ENCODE measurements at regions not wholly inside any gene's neighbourhood (a gene's known extent, or its start where the extent isn't known, plus 50 kb on each side); places are given as distances from the start of the nearest gene placed in this dataset.

DNA sequence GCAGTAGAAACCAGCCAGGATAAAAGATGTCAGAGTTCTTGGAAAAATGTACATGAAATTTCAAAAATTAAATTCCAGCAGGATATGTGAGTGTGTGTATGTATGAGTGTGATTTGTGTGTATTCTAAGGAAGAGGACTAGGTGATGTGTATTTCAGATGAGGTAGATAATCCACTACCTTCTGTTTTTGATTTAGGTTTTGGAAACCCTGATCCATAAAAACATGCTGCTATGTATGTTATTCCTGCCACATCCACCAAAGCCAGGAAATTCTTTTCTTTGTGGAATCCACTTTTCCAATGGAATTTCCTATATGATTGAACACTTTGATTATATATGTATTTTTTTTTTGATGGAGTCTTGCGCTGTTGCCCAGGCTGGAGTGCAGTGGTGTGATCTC is 276.9 kb downstream of the UQCRFS1 start:
- no peak for DNase-seq (ENCODE audit: low read depth in 2 of 2)

- DNase-seq (ENCODE audit: low read depth in 2 of 2) = no peak
Measured at GRCh38 chr19:28934631-28935030, 278.3 kb downstream of the UQCRFS1 start.

DNA sequence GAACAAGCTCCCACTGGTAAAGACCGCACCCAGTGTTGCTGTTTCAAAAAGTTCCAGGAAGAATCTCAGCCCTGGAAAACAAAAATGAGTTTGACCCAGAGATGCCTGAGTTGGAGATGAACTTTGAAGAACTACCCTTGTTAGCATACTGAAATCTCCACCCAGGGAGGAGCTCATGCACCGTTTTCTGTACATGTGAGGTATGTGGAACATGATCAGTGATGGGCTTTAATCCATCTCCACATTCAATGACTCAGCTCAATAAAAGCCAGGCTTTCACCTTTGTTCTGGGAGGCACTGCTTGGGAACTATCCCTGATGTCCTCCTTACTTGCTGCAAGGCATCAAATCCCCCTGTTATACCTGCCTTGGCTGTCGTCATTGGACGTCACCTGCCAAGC is 279.9 kb downstream of the UQCRFS1 start:
- no peak for DNase-seq (ENCODE audit: low read depth in 2 of 2)

GRCh38 chr19:28932446-28932845 is 280.5 kb downstream of the UQCRFS1 start:
- no peak for DNase-seq (ENCODE audit: low read depth in 2 of 2)

DNA sequence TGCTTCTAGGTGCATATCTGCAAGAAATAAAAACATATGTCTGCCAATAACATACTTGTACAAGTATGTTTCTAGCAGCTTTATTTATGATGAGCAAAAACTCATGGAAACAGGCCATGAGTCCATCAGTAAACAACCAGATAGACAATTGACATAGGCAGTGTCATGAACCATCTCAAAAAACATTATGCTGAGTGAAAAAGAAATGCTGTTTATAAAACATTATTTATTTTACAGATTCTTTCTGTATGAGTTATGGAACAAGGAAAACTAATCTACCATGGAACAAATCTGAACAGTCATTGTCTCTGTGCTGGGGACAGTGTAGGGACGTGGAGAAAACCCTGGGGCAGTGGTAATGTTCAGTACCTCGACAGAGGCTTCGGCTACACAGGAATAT is 283.9 kb downstream of the UQCRFS1 start:
- no peak for DNase-seq (ENCODE audit: low read depth in 2 of 2)

DNA sequence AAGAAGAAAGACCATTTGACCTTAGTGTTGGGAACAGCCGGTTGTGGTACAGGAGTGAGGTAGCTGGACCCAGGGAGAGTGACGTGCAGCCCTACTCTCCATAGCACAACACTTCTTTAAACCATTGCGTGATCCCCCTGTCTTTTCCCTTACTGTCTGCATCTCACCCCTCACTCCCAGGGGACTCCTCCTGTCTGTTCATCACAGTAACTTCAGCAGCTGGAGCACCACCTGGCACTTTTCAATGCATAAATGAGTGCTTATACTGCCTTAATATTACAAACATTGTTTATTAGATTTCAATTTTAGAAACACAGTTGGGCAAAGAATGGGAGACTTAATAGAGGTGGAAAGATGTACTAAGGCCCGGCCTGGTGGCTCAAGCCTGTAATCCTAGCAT is 285.5 kb downstream of the UQCRFS1 start:
- no peak for DNase-seq (ENCODE audit: low read depth in 2 of 2)

- DNase-seq (ENCODE audit: low read depth in 2 of 2) = no peak
Measured at GRCh38 chr19:28920269-28921066, 292.5 kb downstream of the UQCRFS1 start.

- no peak for DNase-seq (ENCODE audit: low read depth in 2 of 2)
Measured at GRCh38 chr19:28917621-28918020, 295.3 kb downstream of the UQCRFS1 start.

DNA sequence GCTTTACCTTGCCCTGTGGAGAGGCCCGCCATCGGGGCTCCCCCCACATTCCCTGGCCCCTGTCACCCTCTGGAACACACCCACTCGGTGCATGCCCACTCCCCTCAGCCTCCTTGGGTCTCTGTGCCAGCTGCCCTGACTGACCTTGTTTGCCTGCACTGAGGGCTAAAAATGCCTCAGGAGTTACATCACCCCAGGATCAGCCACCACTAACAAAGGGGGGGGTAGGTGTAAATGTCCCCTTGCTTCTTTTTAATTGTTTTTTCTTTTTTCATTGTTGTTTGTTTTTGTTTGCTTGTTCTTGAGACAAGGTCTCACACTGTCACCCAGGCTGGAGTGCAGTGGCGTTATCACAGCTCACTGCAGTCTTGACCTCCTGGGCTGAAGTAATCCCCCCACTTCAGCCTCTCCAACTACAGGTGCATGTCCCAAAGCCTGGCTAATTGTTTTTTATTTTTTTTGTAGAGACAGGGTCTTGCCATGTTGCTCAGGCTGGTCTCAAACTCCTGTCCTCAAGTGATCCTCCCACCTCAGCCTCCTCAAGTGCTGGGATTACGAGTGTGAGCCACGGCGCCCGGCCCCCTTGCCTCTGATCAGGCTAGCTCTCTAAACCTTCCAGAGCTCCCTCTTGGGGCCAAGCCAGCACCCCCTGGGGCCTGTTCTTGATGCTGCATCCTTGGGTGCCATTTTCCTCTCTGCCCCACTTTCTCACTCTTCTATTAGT is 297.1 kb downstream of the UQCRFS1 start:
- DNase-seq (ENCODE audit: low read depth in 2 of 2) = no peak

GRCh38 chr19:28915202-28915601 is 297.7 kb downstream of the UQCRFS1 start:
- no peak for DNase-seq (ENCODE audit: low read depth in 2 of 2)

- no peak for DNase-seq (ENCODE audit: low read depth in 2 of 2)
Measured at GRCh38 chr19:28914173-28914572, 298.8 kb downstream of the UQCRFS1 start.

DNA sequence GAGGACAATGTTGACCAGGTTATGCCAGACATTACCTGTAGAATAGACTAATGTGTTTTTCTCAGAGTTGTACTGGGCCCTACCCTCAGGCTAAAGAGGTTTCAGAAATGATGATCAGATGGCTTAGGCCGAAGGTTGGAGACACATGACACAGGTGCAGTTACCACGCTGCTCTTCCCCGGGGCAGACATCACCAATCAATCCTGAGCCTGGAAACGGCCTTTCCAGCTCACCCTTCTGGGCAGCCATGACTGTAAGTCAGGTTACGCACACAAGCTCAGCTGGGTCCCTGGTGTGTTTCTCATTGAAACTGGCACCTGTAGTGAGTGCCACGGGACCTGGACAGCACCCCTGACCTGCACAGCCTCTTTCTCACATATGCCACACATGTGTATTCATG is 299.3 kb downstream of the UQCRFS1 start:
- no peak for DNase-seq (ENCODE audit: low read depth in 2 of 2)

DNA sequence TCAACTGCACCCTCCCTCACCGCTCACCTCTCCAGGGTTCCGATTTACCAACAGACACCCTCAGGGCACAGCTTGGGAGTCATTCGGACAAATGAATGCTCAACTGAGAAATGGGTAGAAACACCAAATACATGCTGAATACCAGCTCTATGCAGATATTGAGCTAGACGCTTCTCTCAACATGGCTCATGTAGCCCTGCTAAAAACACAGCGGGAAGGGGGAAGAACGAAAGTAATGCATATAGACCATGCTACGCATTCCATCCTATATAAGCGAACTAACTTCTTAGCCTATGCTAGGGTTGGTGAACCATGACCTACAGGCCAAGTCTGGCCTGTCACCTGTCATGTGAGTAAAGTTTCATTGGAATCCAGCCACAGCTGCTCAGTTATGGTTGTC is 304.0 kb downstream of the UQCRFS1 start:
- DNase-seq (ENCODE audit: low read depth in 2 of 2) = no peak

DNA sequence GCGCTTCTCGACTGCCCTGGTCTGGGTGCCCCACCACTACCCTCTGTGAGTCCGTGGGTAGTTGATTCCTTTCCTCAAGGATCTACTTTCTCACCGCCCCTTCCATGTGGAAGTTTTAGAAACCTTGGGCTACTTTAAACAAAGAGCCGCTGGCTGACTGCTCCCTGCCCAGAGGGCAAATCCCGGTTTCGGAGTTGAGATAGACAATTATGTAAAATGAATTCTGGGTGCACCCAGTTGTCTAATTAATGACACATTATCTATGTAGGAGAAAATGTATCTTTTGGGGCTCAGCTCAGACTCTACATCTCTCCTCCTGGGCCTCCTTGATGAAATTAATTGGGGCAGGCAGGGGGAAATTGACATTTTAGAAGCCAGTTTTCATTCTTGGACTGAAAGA is 305.4 kb downstream of the UQCRFS1 start:
- no peak for DNase-seq (ENCODE audit: low read depth in 2 of 2)

DNA sequence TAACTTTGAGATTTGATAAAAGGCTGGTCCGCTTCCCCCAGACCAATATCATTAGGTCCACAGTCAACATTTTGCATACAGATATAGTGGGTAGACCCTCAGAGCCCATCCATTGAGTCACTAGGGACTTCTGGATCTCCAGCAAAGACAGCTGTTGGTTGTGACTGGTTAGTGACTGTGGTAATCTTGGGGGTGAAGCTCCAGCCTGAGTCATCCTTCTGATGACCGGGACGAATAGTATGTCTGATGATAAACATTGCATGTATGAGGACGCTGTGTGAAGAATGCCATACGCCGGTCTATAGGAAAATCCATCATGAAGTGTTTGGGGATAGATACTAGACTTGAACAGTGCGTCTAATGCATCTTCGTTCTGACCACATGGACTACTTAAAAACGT is 307.0 kb downstream of the UQCRFS1 start:
- no peak for DNase-seq (ENCODE audit: low read depth in 2 of 2)

GRCh38 chr19:28899703-28900102 is 313.2 kb downstream of the UQCRFS1 start:
- no peak for DNase-seq (ENCODE audit: low read depth in 2 of 2)

DNA sequence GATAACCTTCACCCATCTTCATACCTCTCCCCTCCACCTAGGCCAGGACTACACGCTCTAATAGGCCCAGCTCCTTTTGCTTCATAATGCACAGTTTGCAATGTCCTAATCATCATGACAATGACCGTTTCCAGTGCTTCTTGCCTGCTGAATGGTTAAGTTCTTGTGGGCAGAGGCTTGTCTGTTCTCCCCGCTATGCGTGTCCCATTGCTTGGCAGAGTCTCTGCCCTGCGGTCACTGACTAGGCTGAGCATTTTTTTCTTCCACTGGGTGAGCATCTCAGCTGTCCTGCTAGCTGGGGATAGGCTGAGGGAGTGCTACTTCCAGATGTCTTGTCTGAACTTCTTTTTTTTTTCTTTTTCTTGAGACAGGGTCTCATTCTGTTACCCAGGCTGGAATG is 314.7 kb downstream of the UQCRFS1 start:
- DNase-seq (ENCODE audit: low read depth in 2 of 2) = no peak

- DNase-seq (ENCODE audit: low read depth in 2 of 2) = no peak
Measured at GRCh38 chr19:28889941-28890670, 322.8 kb downstream of the UQCRFS1 start.

GRCh38 chr19:28887920-28888618 is 324.9 kb downstream of the UQCRFS1 start:
- DNase-seq (ENCODE audit: low read depth in 2 of 2) = no peak

DNA sequence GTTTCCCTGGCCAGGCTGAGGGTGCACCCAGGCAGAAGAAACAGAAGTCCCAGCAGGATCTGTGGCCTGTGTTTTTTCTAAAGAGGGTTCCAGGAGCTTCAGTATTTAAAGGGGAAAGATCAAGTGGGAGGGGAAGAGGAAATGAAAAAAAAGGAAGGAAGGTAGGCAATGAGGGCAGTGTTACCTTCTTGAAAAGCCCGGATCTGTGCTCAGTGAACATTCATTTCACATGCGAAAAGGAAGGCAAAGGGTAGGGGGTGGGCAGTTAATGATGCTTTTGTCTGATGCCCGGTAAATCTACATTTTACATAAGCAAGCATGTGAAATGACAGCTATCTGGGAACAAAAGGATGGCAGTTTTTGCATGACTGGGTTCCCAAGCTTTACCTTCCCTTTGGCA is 326.2 kb downstream of the UQCRFS1 start:
- DNase-seq (ENCODE audit: low read depth in 2 of 2) = no peak

DNA sequence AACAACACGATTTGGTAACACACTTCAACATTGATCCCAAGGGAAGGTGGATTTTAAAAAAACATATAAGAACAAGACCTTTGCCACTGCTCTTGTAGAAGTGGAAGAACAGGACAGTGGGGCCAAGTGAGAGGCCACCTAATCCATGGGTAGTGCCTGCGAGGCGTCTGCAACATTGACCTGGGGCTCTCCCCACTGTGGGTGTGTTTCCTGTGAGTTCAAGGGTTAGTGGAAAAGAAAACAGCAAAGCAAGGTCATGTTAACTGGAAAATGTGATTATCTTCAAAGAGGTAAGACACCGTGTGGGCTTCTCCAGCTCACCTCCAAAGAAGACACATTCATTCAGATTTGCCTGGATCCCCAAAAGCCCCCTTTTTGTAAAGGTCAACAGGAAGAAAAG is 327.0 kb downstream of the UQCRFS1 start:
- no peak for DNase-seq (ENCODE audit: low read depth in 2 of 2)
